Gastrocnemius medialis (tissue), 4 donors: ENCODE measurements at regions not wholly inside any gene's neighbourhood (a gene's known extent, or its start where the extent isn't known, plus 50 kb on each side); places are given as distances from the start of the nearest gene placed in this dataset.

ENCODE experiments used
- ATAC-seq, 2 donors: fragments of 150-250 bp; one replicate each; pipeline ENCODE4 v1.9.1; 2016
- DNase-seq, 2 donors: peaks; one replicate each; pipeline ENCODE4 v3.0.0-alpha.2; 2019
- H3K27ac ChIP-seq, 4 donors: fragments of 200-600 bp; sonication (generic); 1 replicate in 1 of 4; 2 replicates in 3 of 4; pipeline ENCODE4 v1.5.1; 2016 to 2018; ENCODE audit warnings: mild to moderate bottlenecking in 2 of 4, moderate library complexity in 1 of 4
- H3K27me3 ChIP-seq, 3 donors: fragments of 200-600 bp; sonication (generic) in 2 of 3; 1 replicate in 1 of 3; 2 replicates in 2 of 3; pipeline versions ENCODE4 v1.5.1 to v1.6.0; 2016 to 2019; ENCODE audit warnings: mild to moderate bottlenecking in 1 of 3, moderate library complexity in 1 of 3
- H3K36me3 ChIP-seq, 2 donors: fragments of 200-600 bp; sonication (generic) in 1 of 2; one replicate each; pipeline ENCODE4 v1.5.1; 2017 to 2018
- H3K4me1 ChIP-seq, 2 donors: fragments of 200-600 bp; sonication (generic) in 1 of 2; one replicate each; pipeline ENCODE4 v1.5.1; 2016 to 2017; ENCODE audit warnings: mild to moderate bottlenecking in 2 of 2
- H3K4me3 ChIP-seq, 4 donors: fragments of 200-600 bp; sonication (generic) in 3 of 4; 1 replicate in 1 of 4; 2 replicates in 3 of 4; pipeline ENCODE4 v1.5.1; 2016 to 2019; ENCODE audit warnings: mild to moderate bottlenecking in 2 of 4
- H3K9me3 ChIP-seq, 3 donors: fragments of 200-600 bp; sonication (generic) in 2 of 3; 1 replicate in 1 of 3; 2 replicates in 2 of 3; pipeline ENCODE4 v1.5.1; 2016 to 2019
- CTCF ChIP-seq, 5 experiments: fragments of 450-650 bp in 3 of 5; fragments of 200-600 bp in 2 of 5; sonication (generic) in 2 of 5; IDR thresholded peaks in 4 of 5; conservative IDR thresholded peaks in 1 of 5; 1 replicate in 4 of 5; 2 replicates in 1 of 5; pipeline ENCODE4 v1.5.1; 2016 to 2019; ENCODE audit warnings: antibody characterized with exemption in 5 of 5, mild to moderate bottlenecking in 3 of 5, moderate library complexity in 3 of 5
- POLR2A ChIP-seq, 2 donors: fragments of 450-650 bp; IDR thresholded peaks; one replicate each; pipeline ENCODE4 v1.6.1; 2017; ENCODE audit warnings: antibody characterized with exemption in 2 of 2, mild to moderate bottlenecking in 2 of 2, moderate library complexity in 2 of 2
- in situ Hi-C, 4 donors: fragments of 200-750 bp; cut with MboI; loops; one replicate each; pipeline versions ENCODE4 v1.15.0 to v1.8.0; 2017; ENCODE audit warnings: low sequenced_read_pairs in 4 of 4
- intact Hi-C: fragments of 100-400 bp; cut with DNase I; formaldehyde crosslinking; loops from one replicate; pipeline ENCODE4 v1.15.1; 2023; ENCODE audit warnings: low total_unique reads

GRCh38 chr6:79421001-79421411 is 116.2 kb downstream of the LCA5 start:
- intact Hi-C loops (no loop called here), in situ Hi-C loops (no loop called here)
- no peak overlapping the region for H3K4me3 ChIP-seq
- no peaks in the 10 kb centered on the region for H3K9me3 ChIP-seq
- no peaks in the 10 kb centered on the region for H3K36me3 ChIP-seq
- no peak overlapping the region for H3K27ac ChIP-seq
- DNase-seq (no peak), ATAC-seq (no peak)
- TF ChIP-seq CTCF (IDR thresholded peaks at IDR 0.05 in 4 of 5, conservative IDR thresholded peaks at IDR 0.05 in 1 of 5) (no peak), POLR2A (IDR thresholded peaks at IDR 0.05) (no peak)
- H3K27me3 ChIP-seq = no peaks in the 10 kb centered on the region
- H3K4me1 ChIP-seq = no peaks in the 10 kb centered on the region

- H3K4me1 ChIP-seq = no peaks in the 10 kb centered on the region
- TF ChIP-seq CTCF (IDR thresholded peaks at IDR 0.05 in 4 of 5, conservative IDR thresholded peaks at IDR 0.05 in 1 of 5) = no peak
- TF ChIP-seq POLR2A (IDR thresholded peaks at IDR 0.05) = no peak
- no peak overlapping the region for H3K4me3 ChIP-seq
- H3K27ac ChIP-seq = no peak overlapping the region
- no peaks in the 10 kb centered on the region for H3K9me3 ChIP-seq
- no peak for DNase-seq
- in situ Hi-C loops = no loop called here
- ATAC-seq = no peak
- no peaks in the 10 kb centered on the region for H3K36me3 ChIP-seq
- intact Hi-C loops = no loop called here
- H3K27me3 ChIP-seq = no peaks in the 10 kb centered on the region
These were observed 117.2 kb downstream of the LCA5 start for GRCh38 chr6:79420054-79420453.

GRCh38 chr6:79416931-79417330 is 120.3 kb downstream of the LCA5 start:
- H3K27me3 ChIP-seq = no peaks in the 10 kb centered on the region
- ATAC-seq (no peak), DNase-seq (no peak)
- no peaks in the 10 kb centered on the region for H3K4me1 ChIP-seq
- TF ChIP-seq CTCF (IDR thresholded peaks at IDR 0.05 in 4 of 5, conservative IDR thresholded peaks at IDR 0.05 in 1 of 5) (no peak), POLR2A (IDR thresholded peaks at IDR 0.05) (no peak)
- H3K9me3 ChIP-seq = no peaks in the 10 kb centered on the region
- H3K36me3 ChIP-seq = no peaks in the 10 kb centered on the region
- no peak overlapping the region for H3K4me3 ChIP-seq
- H3K27ac ChIP-seq = no peak overlapping the region
- intact Hi-C loops = no loop called here
- in situ Hi-C loops = no loop called here

- Histone ChIP-seq H3K9me3 (no peaks in the 10 kb centered on the region), H3K27me3 (no peaks in the 10 kb centered on the region), H3K4me3 (no peak overlapping the region), H3K4me1 (no peaks in the 10 kb centered on the region), H3K36me3 (no peaks in the 10 kb centered on the region), H3K27ac (no peak overlapping the region)
- intact Hi-C loops = no loop called here
- in situ Hi-C loops = no loop called here
- TF ChIP-seq POLR2A (IDR thresholded peaks at IDR 0.05) (no peak), CTCF (IDR thresholded peaks at IDR 0.05 in 4 of 5, conservative IDR thresholded peaks at IDR 0.05 in 1 of 5) (no peak)
- DNase-seq (no peak), ATAC-seq (no peak)
These were observed 123.6 kb downstream of the LCA5 start for GRCh38 chr6:79413562-79414002.

GRCh38 chr6:79410806-79411205 is 126.4 kb downstream of the LCA5 start:
- in situ Hi-C loops (no loop called here), intact Hi-C loops (no loop called here)
- H3K27ac ChIP-seq = no peak overlapping the region
- ATAC-seq (no peak), DNase-seq (no peak)
- H3K9me3 ChIP-seq = no peaks in the 10 kb centered on the region
- no peak for TF ChIP-seq POLR2A (IDR thresholded peaks at IDR 0.05)
- no peak for TF ChIP-seq CTCF (IDR thresholded peaks at IDR 0.05 in 4 of 5, conservative IDR thresholded peaks at IDR 0.05 in 1 of 5)
- H3K36me3 ChIP-seq = no peaks in the 10 kb centered on the region
- H3K4me1 ChIP-seq = no peaks in the 10 kb centered on the region
- H3K4me3 ChIP-seq = no peak overlapping the region
- no peaks in the 10 kb centered on the region for H3K27me3 ChIP-seq
